Endodermal cell (in vitro differentiated cells): ENCODE measurements at regions not wholly inside any gene's neighbourhood (a gene's known extent, or its start where the extent isn't known, plus 50 kb on each side); places are given as distances from the start of the nearest gene placed in this dataset.

Experiments
- DNase-seq: peaks from one replicate; pipeline ENCODE4 v3.0.0-alpha.2; 2017
- H3K27ac ChIP-seq: 2 replicates; pipeline ENCODE4 v1.5.1; 2013; ENCODE audit warnings: mild to moderate bottlenecking, low read depth, low read length, moderate library complexity
- H3K27me3 ChIP-seq: 2 replicates; pipeline ENCODE4 v1.6.1; 2013; ENCODE audit warnings: mild to moderate bottlenecking, low read length, moderate library complexity; ENCODE audit not compliant: insufficient read depth, control insufficient read depth, poor library complexity, severe bottlenecking
- H3K36me3 ChIP-seq: 2 replicates; pipeline ENCODE4 v1.7.0; 2013; ENCODE audit warnings: mild to moderate bottlenecking, low read length, moderate library complexity; ENCODE audit not compliant: control insufficient read depth, insufficient read depth
- H3K4me1 ChIP-seq: one replicate; pipeline ENCODE4 v1.7.0; 2013; ENCODE audit warnings: low read length; ENCODE audit not compliant: control insufficient read depth, insufficient read depth
- H3K4me3 ChIP-seq: 2 replicates; pipeline ENCODE4 v1.5.1; 2013; ENCODE audit warnings: mild to moderate bottlenecking, low read length, moderate library complexity
- H3K9ac ChIP-seq: 2 replicates; pipeline ENCODE4 v1.6.1; 2013; ENCODE audit warnings: mild to moderate bottlenecking, low read length, moderate library complexity; ENCODE audit not compliant: poor library complexity, severe bottlenecking; ENCODE audit errors: extremely low read depth
- H3K9me3 ChIP-seq: 2 replicates; pipeline ENCODE4 v1.6.1; 2013; ENCODE audit warnings: mild to moderate bottlenecking, low read length, moderate library complexity; ENCODE audit not compliant: control insufficient read depth
- H3K27ac Mint-ChIP-seq: 2 replicates; pipeline ENCODE4 v1.8.0; 2020; ENCODE audit warnings: mixed read lengths
- H3K27me3 Mint-ChIP-seq: 2 replicates; pipeline ENCODE4 v1.8.0; 2021; ENCODE audit warnings: mild to moderate bottlenecking, mixed read lengths; ENCODE audit not compliant: insufficient read depth
- H3K36me3 Mint-ChIP-seq: 2 replicates; pipeline ENCODE4 v1.8.0; 2020; ENCODE audit warnings: low read depth, mixed read lengths
- H3K4me1 Mint-ChIP-seq: 2 replicates; pipeline ENCODE4 v1.8.0; 2020; ENCODE audit warnings: mixed read lengths
- H3K4me3 Mint-ChIP-seq: 2 replicates; pipeline ENCODE4 v1.8.0; 2020; ENCODE audit warnings: mild to moderate bottlenecking, moderate library complexity, mixed read lengths
- H3K9me3 Mint-ChIP-seq: 2 replicates; pipeline ENCODE4 v1.8.0; 2020; ENCODE audit warnings: mild to moderate bottlenecking, mixed read lengths
- CTCF ChIP-seq: fragments of 200-600 bp; sonication (generic); conservative IDR thresholded peaks from 2 replicates; pipeline ENCODE4 v1.5.0; 2021; ENCODE audit warnings: antibody characterized with exemption, mild to moderate bottlenecking
- whole genome bisulfite sequencing, 2 experiments: methylation state at CpG; one replicate each; pipeline versions ENCODE4 v1.1.5 to v1.1.7; 2013; ENCODE audit warnings: missing lambda C conversion rate in 2 of 2, mixed read lengths in 1 of 2; ENCODE audit not compliant: insufficient coverage in 1 of 2, insufficient read length in 1 of 2; 5-methylcytosine and 5-hydroxymethylcytosine counted together

- no peak overlapping the region for H3K9ac ChIP-seq
- H3K27me3 ChIP-seq, result peaks cover 20% of the 10 kb centered on the region
- no peaks in the 10 kb centered on the region for H3K36me3 Mint-ChIP-seq
- H3K27me3 Mint-ChIP-seq, result peaks cover 7% of the 10 kb centered on the region
- H3K4me1 Mint-ChIP-seq, result no peaks in the 10 kb centered on the region
- WGBS, 2 experiments, result 96 to 100% methylated on average over 2 of the region's 2 CpGs
- no peak overlapping the region for H3K27ac Mint-ChIP-seq
- no peaks in the 10 kb centered on the region for H3K4me1 ChIP-seq
- no peaks in the 10 kb centered on the region for H3K36me3 ChIP-seq
- DNase-seq, result no peak
- H3K9me3 Mint-ChIP-seq, result no peaks in the 10 kb centered on the region
- no peak overlapping the region for H3K4me3 Mint-ChIP-seq
- H3K4me3 ChIP-seq, result no peak overlapping the region
- H3K9me3 ChIP-seq, result no peaks in the 10 kb centered on the region
- TF ChIP-seq CTCF, result no peak
- H3K27ac ChIP-seq, result no peak overlapping the region
These were observed 875.4 kb downstream of the SORCS3 start for GRCh38 chr10:105516511-105516910.

GRCh38 chr10:105514106-105514505, 873.0 kb downstream of the SORCS3 start:
- no peaks in the 10 kb centered on the region for H3K36me3 Mint-ChIP-seq
- H3K27me3 Mint-ChIP-seq, result peaks cover 4% of the 10 kb centered on the region
- WGBS, 2 experiments, result 90 to 93% methylated on average over 2 to 7 of the region's 7 CpGs
- H3K9me3 Mint-ChIP-seq, result no peaks in the 10 kb centered on the region
- no peak for DNase-seq
- H3K4me3 Mint-ChIP-seq, result no peak overlapping the region
- Histone ChIP-seq H3K27ac (no peak overlapping the region), H3K4me1 (no peaks in the 10 kb centered on the region), H3K9me3 (no peaks in the 10 kb centered on the region), H3K4me3 (no peak overlapping the region), H3K36me3 (no peaks in the 10 kb centered on the region), H3K27me3 (peaks cover 6% of the 10 kb centered on the region), H3K9ac (no peak overlapping the region)
- no peak overlapping the region for H3K27ac Mint-ChIP-seq
- no peaks in the 10 kb centered on the region for H3K4me1 Mint-ChIP-seq
- no peak for TF ChIP-seq CTCF

GRCh38 chr10:105509517-105509916, 868.4 kb downstream of the SORCS3 start:
- Histone ChIP-seq H3K27me3 (no peaks in the 10 kb centered on the region), H3K9ac (no peak overlapping the region), H3K27ac (no peak overlapping the region), H3K4me1 (no peaks in the 10 kb centered on the region), H3K36me3 (no peaks in the 10 kb centered on the region), H3K9me3 (no peaks in the 10 kb centered on the region), H3K4me3 (no peak overlapping the region)
- DNase-seq, result no peak
- Mint-ChIP-seq H3K36me3 (no peaks in the 10 kb centered on the region), H3K4me1 (no peaks in the 10 kb centered on the region), H3K27ac (no peak overlapping the region), H3K9me3 (no peaks in the 10 kb centered on the region), H3K27me3 (peaks cover 2% of the 10 kb centered on the region), H3K4me3 (no peak overlapping the region)
- TF ChIP-seq CTCF, result no peak
- 96% methylated on average over 3 of the region's 3 CpGs; no CpG with 5 or more reads in 1 of the 2 experiments for WGBS, 2 experiments
